Fibroblast of peridontal ligament (primary cell): ENCODE measurements at regions not wholly inside any gene's neighbourhood (a gene's known extent, or its start where the extent isn't known, plus 50 kb on each side); places are given as distances from the start of the nearest gene placed in this dataset.
"Not testable (repeated sequence)": the region's sequence is repeated elsewhere in the genome, so short reads cannot be mapped to it uniquely, and the experiment has no call there.

ENCODE experiments used
- DNase-seq: peaks from one replicate; pipeline ENCODE4 v3.0.0-alpha.2; 2010; ENCODE audit errors: extremely low read depth

GRCh38 chr7:69541779-69542432, 56.4 kb upstream of the AUTS2 start:
- DNase-seq = not testable (repeated sequence)

- DNase-seq = no peak
Observed at GRCh38 chr7:69545175-69545574, 53.1 kb upstream of the AUTS2 start.
